Stimulated activated CD4-positive, alpha-beta T cell treated with anti-CD3 and anti-CD28 coated beads, Interleukin-4, amount 100 ng/mL, for 1 hour (primary cell): ENCODE measurements at regions not wholly inside any gene's neighbourhood (a gene's known extent, or its start where the extent isn't known, plus 50 kb on each side); places are given as distances from the start of the nearest gene placed in this dataset.

Source experiments
- DNase-seq: peaks from one replicate; pipeline ENCODE4 v3.0.0-alpha.2; 2020

DNA sequence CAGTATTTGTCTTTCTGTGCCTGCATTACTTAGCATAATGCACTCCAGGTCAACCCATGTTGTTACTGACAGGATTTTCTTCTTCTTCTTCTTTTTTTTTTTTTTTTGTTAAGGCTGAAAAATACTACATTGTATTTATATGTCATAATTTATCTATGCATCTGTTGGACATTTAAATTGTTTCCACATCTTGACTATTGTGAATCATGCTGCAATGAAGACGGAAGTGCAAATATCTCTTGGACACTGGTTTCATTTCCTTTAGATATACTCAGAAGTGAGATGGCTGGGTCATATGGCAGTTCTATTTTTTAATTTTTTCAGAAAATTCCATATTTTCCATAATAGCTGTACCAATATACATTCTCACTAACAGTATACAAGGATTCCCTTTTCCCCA, 272.7 kb upstream of the PMFBP1 start:
- DNase-seq = no peak

DNA sequence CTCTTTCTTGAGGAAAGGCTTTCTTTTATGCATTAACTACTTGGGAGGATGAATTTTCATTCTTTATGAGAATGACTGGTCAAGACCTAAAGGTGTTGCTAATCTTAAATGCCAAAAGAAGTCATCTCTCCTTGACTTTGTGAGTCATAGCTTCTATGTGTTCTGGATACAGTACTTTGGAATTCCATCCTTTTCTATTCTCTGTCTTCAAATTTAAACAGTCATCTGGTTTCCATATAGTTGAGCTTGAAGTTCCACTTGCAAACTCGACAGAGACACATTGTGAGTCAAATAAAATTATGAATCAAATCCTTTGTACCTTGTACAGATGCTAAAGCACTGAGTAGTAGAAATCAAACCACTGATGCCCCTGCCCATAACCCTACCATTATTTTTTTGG, 271.9 kb upstream of the PMFBP1 start:
- DNase-seq = no peak

DNA sequence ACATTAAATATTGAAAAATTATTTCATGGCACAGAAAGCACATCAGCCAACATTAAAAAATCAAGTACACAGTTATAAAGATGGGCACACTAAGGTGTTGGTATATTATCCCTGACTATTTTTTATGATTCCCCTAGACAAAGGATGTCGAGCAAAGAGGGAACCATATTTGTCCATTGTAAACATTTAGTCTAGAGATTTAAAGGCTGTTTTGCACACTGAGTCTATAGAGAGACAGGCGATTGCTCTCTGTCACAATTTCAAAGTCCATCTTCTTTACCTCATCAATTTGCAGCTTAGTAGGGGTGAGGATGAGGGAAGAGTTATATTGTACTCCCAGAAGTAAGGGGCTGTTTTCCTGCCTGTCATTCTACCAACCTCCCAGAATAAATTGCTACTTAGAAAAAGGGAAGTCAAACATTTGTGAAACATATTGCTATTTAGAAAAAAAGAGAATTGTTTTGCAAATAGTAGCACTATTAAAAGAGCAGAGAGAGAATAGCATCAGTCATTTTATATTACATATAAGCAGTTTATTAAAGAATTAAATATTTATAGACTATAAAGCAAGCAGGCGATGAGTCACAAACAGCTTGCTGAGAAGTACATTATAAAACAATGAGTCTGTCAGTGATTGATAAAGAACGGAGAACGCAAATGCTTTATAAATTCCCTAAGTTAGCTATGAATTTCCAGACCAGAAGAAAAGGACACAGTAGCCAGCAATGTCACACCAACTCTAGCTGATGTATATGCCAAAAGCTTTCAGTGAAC, 270.6 kb upstream of the PMFBP1 start:
- DNase-seq = no peak

DNA sequence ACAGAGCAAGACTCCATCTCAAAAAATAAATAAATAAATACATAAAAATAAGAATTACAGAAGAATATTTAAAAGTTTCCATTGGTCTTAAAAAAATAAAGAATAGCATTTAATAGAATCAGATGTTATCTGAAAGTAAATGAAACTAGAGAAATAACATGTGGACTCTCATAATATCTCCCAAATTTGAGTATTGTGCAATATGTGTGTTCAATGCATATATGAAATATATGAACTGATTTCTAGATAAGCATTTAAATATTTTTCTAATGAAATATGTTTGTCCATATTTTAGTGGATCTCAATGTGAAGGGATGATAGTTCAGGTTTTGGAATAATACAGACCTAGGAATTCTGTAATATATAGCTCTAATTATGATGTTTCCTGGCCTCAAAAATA, 265.9 kb upstream of the PMFBP1 start:
- DNase-seq = no peak

DNA sequence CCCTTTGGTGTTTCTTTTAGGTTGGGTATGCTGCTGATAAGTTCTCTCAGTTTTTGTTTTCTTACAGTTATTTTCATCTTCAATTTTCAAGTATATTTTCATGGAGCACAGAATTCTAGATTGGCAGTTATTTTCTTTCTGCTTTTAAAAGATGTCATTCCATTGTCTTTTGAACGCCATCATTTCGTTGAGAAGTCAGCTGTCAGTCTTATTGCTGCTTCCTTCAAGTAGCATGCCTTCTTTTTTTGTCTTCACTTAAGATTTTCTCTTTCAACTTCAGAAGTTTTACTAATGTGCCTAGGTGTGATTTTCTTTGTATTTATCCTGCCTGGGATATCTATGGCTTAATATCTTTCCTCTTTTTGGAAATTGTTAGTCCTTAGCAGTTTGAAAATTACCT, 262.2 kb upstream of the PMFBP1 start:
- no peak for DNase-seq

DNA sequence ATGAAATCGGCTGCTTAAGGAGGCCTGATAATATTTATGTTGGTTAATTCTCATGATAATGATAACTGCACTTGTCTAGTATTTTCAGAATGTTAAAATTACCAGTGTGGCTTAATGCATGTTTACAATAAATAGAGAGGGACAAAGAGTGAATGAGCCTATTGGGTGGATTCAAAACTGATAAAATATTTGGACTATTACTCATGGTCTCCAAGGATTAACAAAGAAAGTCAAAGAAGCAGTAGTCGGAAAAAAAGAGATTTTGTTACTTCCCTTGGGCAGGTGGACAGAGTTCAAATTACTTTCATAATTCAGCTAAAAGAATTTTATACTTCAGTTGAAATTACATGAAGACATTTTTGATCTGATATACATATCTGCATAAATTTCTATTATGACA, 258.2 kb upstream of the PMFBP1 start:
- DNase-seq = no peak

DNA sequence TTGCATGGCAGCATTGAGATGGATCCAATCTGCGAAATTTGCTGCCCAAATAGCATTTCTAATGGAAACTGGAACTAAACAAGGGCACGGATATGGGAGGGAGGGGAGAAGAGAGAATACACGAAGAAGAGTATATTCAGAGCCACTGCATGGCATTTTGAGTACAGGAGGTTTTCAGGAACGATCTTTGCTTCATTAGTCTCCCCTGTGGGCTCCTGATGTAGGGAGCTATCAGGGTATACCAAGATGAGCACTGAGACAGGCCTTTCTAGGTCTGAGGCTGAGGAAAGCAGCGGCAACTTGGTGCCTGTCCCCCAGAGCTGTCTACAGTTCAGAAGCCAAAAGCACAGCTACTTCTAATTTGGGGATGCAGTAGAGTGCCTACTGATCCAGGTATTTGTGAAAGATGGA, 257.7 kb upstream of the PMFBP1 start:
- DNase-seq = no peak

DNA sequence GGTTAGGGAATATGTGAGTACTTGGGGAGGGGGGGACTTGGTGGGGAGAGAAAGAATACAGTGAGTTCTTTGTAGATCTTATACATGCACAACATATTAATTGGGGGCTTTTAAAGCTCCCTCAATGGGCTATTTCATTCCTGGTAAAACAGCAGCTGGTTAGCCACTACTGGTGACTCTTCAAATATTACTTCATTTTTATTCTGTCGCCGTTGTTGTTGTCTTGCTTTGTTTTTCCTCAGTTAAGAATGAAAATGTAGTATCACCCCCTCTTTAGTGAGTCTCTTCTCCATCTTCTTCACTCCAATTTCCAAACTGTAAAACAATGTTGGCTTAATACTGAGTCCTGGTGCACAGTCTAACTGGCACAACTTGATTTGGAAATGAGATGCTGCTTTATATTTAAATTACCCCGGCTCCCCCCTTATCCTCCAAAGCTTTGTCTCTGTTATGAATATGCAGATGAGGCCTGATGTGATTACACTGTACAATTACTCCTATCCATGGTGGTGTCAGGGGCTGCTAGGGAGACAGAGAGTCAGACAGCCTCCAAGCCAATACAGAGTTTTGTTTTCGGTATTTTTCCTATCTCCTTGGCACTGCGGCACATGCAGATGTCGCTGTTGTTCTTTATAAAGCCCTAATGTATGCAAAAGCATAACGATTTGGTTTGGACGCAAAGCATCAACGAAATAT, 256.9 kb upstream of the PMFBP1 start:
- DNase-seq = no peak

DNA sequence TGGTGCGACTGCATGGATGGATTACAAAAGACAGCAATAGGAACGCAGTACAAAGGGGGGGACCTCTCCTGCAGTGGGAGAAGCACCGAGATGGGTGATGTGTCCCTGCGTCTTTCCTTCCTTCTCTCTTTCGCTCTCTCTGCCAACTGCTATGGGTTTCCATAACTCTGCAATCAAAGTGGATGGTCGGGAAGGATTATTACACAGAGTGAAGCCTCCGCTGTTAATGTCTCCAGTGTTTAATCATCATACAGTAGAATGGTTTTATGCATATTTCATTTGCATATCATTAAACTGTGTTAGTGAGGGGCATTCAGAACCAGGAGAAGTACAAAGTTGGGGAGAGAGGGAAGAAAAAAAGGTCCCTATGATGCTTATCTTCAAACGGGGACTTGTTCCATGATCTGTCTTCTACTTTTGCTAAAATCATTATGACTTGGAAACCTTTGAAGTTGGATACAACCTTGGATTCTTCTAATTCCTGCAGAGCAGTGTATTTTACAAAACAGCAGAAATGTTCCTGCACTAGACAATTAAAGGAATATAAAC, 255.9 kb upstream of the PMFBP1 start:
- DNase-seq = no peak

DNA sequence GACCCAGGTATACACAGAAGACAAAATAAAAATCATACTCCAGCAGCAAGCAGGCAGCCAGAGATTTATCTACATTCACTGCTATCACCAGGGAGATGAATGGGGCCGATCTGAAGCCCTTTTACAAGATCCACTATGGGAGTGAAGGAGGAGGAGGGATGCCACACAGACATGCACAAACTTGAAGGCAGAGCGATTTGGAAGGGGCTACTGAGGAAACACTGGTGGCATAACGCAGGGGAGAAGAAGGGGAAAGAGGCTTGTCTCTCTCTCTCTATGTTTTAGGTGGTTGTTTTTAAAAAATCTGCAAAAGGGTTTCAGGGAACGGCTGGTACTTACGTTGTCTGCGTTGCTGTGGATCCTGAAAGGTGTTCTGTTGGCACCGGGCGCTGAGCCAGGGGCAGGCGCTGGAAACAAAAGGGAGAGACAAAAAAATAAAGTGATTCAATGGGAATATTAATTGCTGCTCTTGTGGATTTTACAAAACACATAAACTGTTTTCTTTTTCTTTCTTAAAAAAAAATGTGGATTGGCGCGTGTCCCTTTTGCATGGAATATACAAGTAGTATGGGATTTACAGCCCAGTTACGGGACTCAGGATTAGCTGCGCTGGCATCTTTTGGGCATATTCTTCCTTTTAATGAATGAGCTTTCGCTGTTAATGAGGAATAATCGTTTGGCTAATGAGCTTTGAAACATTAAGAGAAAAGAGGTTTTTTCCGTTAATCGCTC, 255.3 kb upstream of the PMFBP1 start:
- DNase-seq = no peak

DNA sequence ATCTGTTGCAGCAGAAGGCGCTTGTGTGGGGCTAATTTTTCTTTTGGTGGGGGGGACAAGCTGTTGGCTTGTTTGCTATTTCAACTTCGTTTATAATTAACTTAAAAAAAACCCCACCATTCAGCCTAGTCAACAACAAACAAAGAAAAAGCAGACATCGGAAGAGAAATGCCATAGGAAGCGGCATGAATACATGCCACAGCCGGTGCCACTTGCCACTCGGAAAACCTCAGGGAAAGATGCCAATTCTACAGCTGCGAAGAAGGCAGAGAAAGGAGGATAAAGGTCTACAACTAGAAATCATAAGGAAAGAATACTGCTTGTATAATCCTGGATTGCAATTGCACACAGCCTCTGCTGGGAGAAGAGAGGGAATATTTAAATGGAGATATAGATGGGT, 254.4 kb upstream of the PMFBP1 start:
- no peak for DNase-seq

DNA sequence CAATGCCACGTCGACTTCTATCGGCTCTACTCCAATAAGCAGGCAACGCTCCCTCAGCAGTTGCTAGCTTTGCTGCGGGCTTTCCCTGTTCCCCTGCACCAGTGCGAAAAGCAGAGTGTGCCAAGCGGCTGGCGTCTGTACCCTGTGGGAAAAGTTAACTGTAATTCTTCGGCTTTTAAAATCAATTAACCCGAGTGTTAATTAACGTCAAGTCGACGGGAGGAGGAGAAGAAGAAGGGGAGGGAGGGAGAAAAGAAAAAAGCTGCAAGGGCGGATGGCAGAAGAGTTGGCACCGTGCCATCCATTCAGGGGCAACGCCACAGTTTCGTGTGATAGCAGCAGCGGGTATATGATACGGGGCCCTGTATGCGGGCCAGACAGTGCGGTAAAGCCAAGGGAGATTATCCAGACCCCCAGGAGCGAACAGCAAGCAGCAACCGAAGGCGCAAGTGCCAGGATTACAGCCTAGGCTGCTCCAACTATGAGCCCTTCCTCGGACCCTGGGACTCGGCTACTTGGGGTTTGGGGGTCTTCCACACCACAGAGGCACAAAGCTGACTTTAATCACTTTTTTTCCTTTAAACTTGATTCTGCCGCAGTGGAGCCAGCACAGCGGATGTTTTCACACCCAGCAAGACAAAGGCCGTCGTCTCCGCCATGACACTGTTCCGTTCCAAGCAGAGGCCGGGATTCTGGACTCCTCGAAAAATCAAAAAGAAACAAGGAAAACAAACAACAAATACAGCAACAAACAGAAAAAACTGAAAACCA, 253.8 kb upstream of the PMFBP1 start:
- no peak for DNase-seq

DNA sequence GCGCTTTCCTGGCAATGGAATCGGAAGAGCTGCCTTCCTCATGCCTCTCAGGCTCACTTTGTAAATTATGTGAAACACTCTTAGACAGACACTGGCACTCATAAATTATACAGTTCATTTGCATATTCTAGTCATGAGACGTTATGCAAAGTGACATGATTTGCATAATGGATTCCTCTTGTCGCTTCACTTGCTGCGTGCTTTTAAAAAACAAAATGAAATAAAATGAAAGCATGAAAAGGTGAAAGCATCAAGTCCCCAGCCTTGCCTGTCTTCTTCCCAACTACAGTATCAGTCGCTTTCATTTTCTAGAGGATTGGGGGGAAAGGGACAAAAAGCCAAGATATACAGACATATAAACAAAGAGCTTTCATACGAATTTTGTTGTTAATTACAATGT, 252.8 kb upstream of the PMFBP1 start:
- no peak for DNase-seq

DNA sequence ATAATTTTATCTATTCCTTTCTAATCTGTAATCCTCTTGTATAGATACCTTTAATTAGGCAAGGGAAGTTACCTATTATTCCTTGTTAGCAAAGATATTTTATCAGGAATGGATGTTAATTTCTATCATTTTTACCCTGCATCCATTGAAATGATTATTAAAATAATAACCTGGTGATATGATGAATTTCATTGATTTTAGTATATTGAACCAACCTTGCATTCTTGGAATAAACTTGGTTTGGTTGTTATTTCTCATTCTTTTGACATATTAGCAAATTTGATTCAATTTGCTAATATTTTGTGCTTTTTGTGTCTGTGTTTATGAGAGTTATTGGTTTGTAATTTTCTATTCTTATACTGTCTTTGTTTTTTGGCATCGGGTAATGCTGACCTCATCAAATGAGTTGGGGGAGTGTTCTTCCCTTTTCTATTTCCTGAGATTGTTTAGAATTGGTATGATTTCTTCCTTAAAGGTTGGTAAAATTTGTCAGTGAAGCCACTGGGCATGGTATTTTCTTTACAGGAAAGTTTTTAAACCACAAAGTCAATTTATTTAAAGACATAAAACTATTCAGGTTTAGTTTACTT, 250.4 kb upstream of the PMFBP1 start:
- DNase-seq = no peak

DNA sequence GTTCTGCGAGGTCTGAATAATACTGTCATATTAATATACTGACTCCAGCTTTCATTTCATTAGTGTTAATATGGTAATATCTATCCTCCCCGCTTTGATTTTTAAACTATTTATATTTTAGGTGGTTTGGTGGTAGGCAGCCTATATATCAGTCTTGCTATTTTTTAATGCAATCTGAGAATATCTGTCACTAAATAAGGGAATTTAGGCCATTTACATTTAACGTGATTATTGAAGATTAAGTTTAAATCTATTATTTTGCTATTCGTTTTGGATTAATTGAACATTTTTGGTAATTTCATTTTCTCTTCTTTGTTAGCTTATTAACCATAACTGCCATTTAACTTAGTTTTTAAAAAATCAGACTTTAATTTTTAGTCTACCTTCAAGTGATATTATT, 247.7 kb upstream of the PMFBP1 start:
- DNase-seq = no peak

DNA sequence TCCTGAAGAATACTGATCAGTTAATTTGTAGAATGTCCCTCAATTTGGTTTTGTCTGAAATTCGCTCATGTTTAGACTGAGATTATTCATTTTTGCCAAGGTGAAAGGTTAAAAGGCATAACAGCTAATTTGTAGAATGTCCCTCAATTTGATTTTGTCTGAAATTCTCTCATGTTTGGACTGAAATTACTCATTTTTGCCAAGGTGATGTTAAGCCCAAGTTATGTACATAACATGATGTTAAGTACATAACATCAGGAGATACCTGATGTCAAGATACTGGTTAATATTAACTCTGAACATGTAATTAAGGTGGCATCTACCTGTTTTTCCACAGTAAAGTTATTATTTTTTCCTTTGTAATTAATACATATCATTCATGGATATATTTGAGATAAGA, 243.4 kb upstream of the PMFBP1 start:
- no peak for DNase-seq

DNA sequence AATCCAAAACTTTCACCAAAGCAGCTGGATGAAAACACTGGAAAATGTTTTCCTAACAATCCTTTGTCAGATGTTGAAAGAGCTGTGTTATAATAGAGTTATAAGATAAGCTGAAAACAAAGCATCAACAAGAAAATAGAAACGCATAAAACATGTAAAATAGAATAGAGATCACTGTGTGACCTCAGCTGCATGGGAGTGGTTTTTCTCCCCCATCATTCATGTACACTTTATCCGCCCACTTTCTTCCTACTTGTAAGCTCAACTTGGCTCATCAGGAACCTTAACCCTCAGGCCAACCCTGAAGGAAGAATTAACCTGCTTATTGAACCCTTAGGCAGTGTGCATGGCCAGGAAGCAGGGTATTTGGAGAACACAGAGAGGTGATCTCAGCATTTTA, 238.5 kb upstream of the PMFBP1 start:
- no peak for DNase-seq

DNA sequence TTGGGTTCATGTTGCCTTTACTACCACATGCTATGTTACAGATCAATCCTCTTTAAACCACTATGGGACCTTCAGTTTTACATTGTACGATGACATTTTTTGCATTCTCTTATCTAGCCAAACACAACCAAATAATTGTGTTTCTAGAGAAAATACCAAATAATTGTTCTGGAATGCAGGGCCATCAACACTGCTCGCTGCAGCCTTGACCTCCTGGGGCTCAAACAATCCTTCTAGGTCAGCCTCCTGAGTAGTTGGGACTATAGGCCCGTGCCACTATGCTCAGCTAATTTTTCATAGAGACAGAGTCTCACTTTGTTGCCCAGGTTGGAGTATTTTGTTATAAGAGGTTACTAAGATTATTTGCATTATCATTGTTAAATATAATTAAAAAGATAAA, 237.5 kb upstream of the PMFBP1 start:
- DNase-seq = no peak

DNA sequence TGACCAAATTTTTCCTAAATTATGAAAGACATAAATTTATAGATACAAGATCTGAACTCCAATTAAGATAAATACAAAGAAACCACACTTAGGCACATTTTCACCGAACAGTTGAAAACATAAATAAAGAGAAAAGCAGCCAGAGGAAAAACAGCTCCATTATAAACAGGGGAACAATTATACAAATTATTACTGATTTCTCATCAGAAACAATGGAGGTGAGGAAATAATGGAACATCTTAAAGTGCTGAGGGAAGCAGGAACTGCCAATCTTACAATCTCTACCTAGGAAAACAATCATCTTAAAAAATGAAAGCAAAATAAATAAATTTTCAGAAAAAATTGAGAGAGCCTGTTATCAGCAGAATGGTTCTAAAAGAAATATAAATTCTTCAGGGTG, 234.4 kb upstream of the PMFBP1 start:
- DNase-seq = no peak

DNA sequence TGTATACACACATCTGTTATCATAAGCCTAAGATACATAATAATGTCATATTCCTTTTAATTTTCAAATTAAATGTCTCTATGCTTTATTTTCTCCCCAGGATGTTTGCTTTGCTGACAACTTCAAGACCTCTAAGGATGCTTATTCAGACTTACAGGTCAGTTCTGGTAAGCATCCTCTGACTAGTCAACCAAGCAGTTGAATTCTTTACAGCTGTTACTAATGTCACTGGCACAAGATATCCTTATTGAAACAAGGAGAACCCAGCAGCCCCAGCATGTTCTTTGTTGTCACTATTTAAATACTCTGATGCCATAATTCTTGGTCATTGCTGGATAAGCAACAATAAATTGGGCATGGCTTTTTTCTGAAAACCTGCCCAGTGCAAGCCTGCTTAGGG, 232.3 kb upstream of the PMFBP1 start:
- no peak for DNase-seq

DNA sequence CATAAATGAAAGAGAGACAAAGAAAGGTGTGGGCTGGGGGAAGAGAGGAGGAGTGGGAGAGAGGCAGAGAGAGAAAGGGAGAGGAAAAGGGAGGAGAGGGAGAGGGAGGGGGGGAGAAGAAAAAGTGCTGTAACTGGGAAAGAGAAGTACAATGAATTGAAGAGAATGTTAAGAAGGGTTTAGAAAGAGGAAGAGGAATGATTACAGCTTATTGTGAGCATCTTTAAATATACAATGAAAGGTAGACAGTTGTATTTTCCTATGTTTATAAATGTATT, 229.1 kb upstream of the PMFBP1 start:
- no peak for DNase-seq

DNA sequence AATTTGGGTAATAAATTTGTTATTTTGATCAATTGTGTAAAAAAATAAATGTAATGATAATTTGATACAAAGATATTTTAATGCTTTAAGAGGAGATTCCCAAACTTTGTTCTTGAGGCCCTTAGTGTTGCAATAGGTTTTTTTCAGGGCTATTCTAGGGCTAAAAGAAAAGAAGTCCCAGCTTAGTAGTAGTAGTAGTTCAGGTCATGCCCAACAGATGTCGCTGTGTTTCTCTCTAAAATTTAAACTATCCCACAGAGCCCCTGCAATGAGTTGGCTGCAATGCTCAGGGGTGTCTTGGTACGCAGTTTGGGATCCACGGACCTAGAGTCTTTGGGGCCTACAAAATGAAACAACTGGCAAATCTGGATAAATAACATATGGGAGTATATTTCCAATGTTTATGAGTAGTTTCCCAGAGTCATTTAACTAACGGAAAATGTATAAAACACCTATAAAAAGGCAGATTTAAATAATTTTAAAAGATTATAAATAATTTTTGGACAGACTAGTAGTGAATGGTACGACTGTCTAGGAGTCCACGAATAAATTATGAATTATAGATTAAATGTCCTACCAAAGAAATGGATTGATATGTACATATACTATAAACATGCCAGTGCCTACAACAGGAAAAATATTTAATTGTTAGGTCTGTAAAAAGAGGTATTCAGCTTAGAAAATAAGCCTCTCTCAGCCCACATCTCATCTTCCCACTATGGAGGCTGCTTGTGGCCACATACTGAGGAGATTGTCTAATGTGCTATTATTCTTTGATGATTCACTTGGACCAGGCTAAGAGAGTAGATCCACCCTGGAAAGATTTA, 228.5 kb upstream of the PMFBP1 start:
- DNase-seq = no peak
